K562 (cell line): ENCODE measurements at regions not wholly inside any gene's neighbourhood (a gene's known extent, or its start where the extent isn't known, plus 50 kb on each side); places are given as distances from the start of the nearest gene placed in this dataset.

Source experiments
- ADNP ChIP-seq: fragments of 200-800 bp; sonication (Bioruptor generic); IDR thresholded peaks from 2 replicates; pipeline ENCODE4 v1.6.1; 2016; ENCODE audit warnings: missing genetic modification characterization, missing compliant biosample characterization
- CBFA2T3 ChIP-seq: fragments of 450-650 bp; IDR thresholded peaks from 2 replicates; pipeline ENCODE4 v1.6.1; 2017
- CBX2 ChIP-seq: fragments of 200-600 bp; sonication (generic); IDR thresholded peaks from one replicate; pipeline ENCODE4 v1.6.1; 2012; ENCODE audit warnings: mild to moderate bottlenecking, low read length, inconsistent platforms; ENCODE audit not compliant: insufficient read depth, poor library complexity, severe bottlenecking
- CEBPG ChIP-seq, 3 experiments: fragments of 200-800 bp in 1 of 3; sonication (Bioruptor generic) in 1 of 3; sonication (generic) in 1 of 3; formaldehyde crosslinking in 1 of 3; IDR thresholded peaks in 2 of 3; conservative IDR thresholded peaks in 1 of 3; 2 replicates each; pipeline versions ENCODE4 v1.6.1 to v1.8.0; 2016 to 2022; ENCODE audit warnings: missing compliant biosample characterization in 2 of 3, missing genetic modification characterization in 2 of 3, mild to moderate bottlenecking in 1 of 3, missing genetic modification reagents in 1 of 3
- CHCHD3 ChIP-seq: fragments of 250-450 bp; sonication (Bioruptor Pico); IDR thresholded peaks from 2 replicates; pipeline ENCODE4 v2.1.2; 2022; ENCODE audit warnings: mild to moderate bottlenecking
- DPF2 ChIP-seq: fragments of 450-650 bp; IDR thresholded peaks from 2 replicates; pipeline ENCODE4 v1.6.1; 2016
- ETV1 ChIP-seq: fragments of 450-650 bp; conservative IDR thresholded peaks from 2 replicates; pipeline ENCODE4 v1.6.1; 2016; ENCODE audit warnings: missing genetic modification characterization, control low read depth, low read depth, missing compliant biosample characterization
- HNRNPH1 ChIP-seq: fragments of 200-400 bp; formaldehyde crosslinking; optimal IDR thresholded peaks from 2 replicates; pipeline ENCODE3; 2017; ENCODE audit warnings: low read depth, mild to moderate bottlenecking, low read length, moderate library complexity
- HNRNPK ChIP-seq: fragments of 200-400 bp; formaldehyde crosslinking; IDR thresholded peaks from one replicate; pipeline ENCODE4 v1.6.1; 2018; ENCODE audit warnings: mild to moderate bottlenecking, low read depth, low read length; ENCODE audit not compliant: poor library complexity, severe bottlenecking
- MTA2 ChIP-seq: fragments of 450-650 bp; IDR thresholded peaks from 2 replicates; pipeline ENCODE4 v1.6.1; 2016; ENCODE audit warnings: low read depth
- NCOR1 ChIP-seq: fragments of 450-650 bp; IDR thresholded peaks from 2 replicates; pipeline ENCODE4 v1.6.1; 2016; ENCODE audit warnings: mild to moderate bottlenecking, moderate library complexity
- NFATC3 ChIP-seq: fragments of 450-650 bp; IDR thresholded peaks from 2 replicates; pipeline ENCODE4 v1.6.1; 2017; ENCODE audit warnings: mild to moderate bottlenecking
- NR2C1 ChIP-seq, 2 experiments: fragments of 450-650 bp; IDR thresholded peaks; 2 replicates each; pipeline ENCODE4 v1.6.1; 2017; ENCODE audit warnings: mild to moderate bottlenecking in 2 of 2, antibody characterized with exemption in 1 of 2, inconsistent platforms in 1 of 2, missing compliant biosample characterization in 1 of 2, missing genetic modification characterization in 1 of 2
- RCOR1 ChIP-seq, 2 experiments: IDR thresholded peaks; 2 replicates each; pipeline ENCODE4 v1.6.1; 2012; ENCODE audit warnings: low read depth in 2 of 2, low read length in 2 of 2, borderline replicate concordance in 1 of 2, improper control_type of control experiment in 1 of 2
- SLC30A9 ChIP-seq: fragments of 250-450 bp; sonication (Bioruptor Pico); IDR thresholded peaks from 2 replicates; pipeline ENCODE4 v1.8.0; 2022; ENCODE audit warnings: mild to moderate bottlenecking, moderate library complexity
- SP1 ChIP-seq: sonication (generic); formaldehyde crosslinking; IDR thresholded peaks from 2 replicates; pipeline ENCODE4 v1.8.1; 2022; ENCODE audit warnings: mild to moderate bottlenecking, missing genetic modification reagents
- ZBTB49 ChIP-seq: sonication (generic); formaldehyde crosslinking; IDR thresholded peaks from 2 replicates; pipeline ENCODE4 v1.8.0; 2022; ENCODE audit warnings: missing genetic modification reagents, mild to moderate bottlenecking, borderline replicate concordance
- ZKSCAN8 ChIP-seq: fragments of 200-800 bp; sonication (Bioruptor generic); IDR thresholded peaks from 2 replicates; pipeline ENCODE4 v1.6.1; 2016; ENCODE audit warnings: missing genetic modification characterization, missing compliant biosample characterization
- ZNF217 ChIP-seq: sonication (generic); formaldehyde crosslinking; IDR thresholded peaks from 2 replicates; pipeline ENCODE4 v1.8.0; 2022; ENCODE audit warnings: mild to moderate bottlenecking, missing genetic modification reagents
- ZNF354B ChIP-seq: fragments of 250-450 bp; sonication (Bioruptor Pico); IDR thresholded peaks from 2 replicates; pipeline ENCODE4 v1.4.0; 2020
- ZNF766 ChIP-seq: fragments of 200-800 bp; sonication (Bioruptor generic); conservative IDR thresholded peaks from 2 replicates; pipeline ENCODE4 v1.6.1; 2016; ENCODE audit warnings: missing genetic modification characterization, missing compliant biosample characterization
- TF ChIP-seq, protein P1 (sequence below): fragments of 250-450 bp; sonication (Bioruptor Pico); IDR thresholded peaks from 2 replicates; pipeline ENCODE4 v1.8.0; 2021; ENCODE audit warnings: moderate library complexity, mild to moderate bottlenecking, inconsistent platforms

DNA sequence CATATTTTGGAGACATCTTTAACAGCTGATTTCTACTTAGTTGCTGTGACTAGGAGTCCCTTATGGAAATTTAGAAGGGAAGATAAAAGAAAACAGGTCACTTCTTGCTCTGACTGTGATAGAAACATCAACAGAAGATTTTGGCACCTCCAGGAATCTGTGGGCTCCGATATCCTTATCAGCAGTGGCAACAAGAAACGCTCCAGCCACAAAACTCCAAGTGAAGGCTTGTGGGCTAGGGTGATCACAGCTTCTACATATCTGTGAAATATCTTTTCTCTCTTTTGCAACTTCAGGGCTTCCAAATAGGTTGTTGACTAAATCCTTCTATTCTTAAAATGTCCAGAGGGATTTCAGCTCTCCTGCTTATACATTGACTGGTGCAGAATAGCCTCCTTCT lies 1625.5 kb upstream of the CDH6 start (continued):
- TF ChIP-seq ZBTB49 (no peak), SP1 (CRISPR knock-in tag) (no peak), DPF2 (0 out of 2 replicates have a peak, but pooled peaks have one; percentile 59), NFATC3 (no peak), ZNF766 (CRISPR knock-in tag) (peak; percentile 61), CBX2 (no peak), ZNF217 (CRISPR knock-in tag) (no peak), HNRNPH1 (no peak), ADNP (peak; percentile 50; the same call in 1 of the 2 replicates), SLC30A9 (CRISPR knock-in tag) (no peak), ZKSCAN8 (CRISPR knock-in tag) (no peak), ZNF354B (no peak), CEBPG (CRISPR knock-in tag; IDR thresholded peaks at IDR 0.05) (no peak), CEBPG (tag; conservative IDR thresholded peaks at IDR 0.05 in 1 of 2, IDR thresholded peaks at IDR 0.05 in 1 of 2) (no peak), MTA2 (peak; percentile 68), CHCHD3 (CRISPR knock-in tag) (no peak), RCOR1 (IDR thresholded peaks at IDR 0.05; ENCODE audit: borderline replicate concordance in 1 of 2, low read depth in 2 of 2, low read length in 2 of 2) (peak in 1 of 2 experiments; percentile 57; a peak in 1 of 4 replicates), ETV1 (tag) (no peak), CBFA2T3 (peak; percentile 92), NCOR1 (peak; percentile 84), NR2C1 (IDR thresholded peaks at IDR 0.05) (no peak), NR2C1 (tag; IDR thresholded peaks at IDR 0.05) (no peak), HNRNPK (no peak)
- TF ChIP-seq, protein P1, sequence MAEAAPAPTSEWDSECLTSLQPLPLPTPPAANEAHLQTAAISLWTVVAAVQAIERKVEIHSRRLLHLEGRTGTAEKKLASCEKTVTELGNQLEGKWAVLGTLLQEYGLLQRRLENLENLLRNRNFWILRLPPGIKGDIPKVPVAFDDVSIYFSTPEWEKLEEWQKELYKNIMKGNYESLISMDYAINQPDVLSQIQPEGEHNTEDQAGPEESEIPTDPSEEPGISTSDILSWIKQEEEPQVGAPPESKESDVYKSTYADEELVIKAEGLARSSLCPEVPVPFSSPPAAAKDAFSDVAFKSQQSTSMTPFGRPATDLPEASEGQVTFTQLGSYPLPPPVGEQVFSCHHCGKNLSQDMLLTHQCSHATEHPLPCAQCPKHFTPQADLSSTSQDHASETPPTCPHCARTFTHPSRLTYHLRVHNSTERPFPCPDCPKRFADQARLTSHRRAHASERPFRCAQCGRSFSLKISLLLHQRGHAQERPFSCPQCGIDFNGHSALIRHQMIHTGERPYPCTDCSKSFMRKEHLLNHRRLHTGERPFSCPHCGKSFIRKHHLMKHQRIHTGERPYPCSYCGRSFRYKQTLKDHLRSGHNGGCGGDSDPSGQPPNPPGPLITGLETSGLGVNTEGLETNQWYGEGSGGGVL (CRISPR knock-in tag) = no peak
